HepG2 (cell line): ENCODE measurements at regions not wholly inside any gene's neighbourhood (a gene's known extent, or its start where the extent isn't known, plus 50 kb on each side); places are given as distances from the start of the nearest gene placed in this dataset.

Experiments used
- ATAC-seq: fragments of 200-7000 bp; cut with Tn5 transposase; 3 replicates; pipeline ENCODE4 v1.9.1; 2020; ENCODE audit warnings: mild to moderate bottlenecking, moderate library complexity
- BruUV-seq: library from RNA; stranded (reverse); fragments of 400-500 nt; replicated peaks from 2 replicates; lab custom pipeline; 2021; lab: Mats Ljungman, UMichigan
- CTCF ChIA-PET: fragments of 300-600 bp; formaldehyde crosslinking; extraction: SDS; loops from one replicate; lab custom pipeline; 2021; ENCODE audit warnings: low total read pairs, inconsistent platforms, low intra/inter-chr PET ratio; lab: Yijun Ruan, JAX
- POLR2A ChIA-PET: fragments of 350-600 bp; sonication (Branson Sonifier 250); formaldehyde crosslinking; loops from one replicate; lab custom pipeline; 2020; ENCODE audit warnings: antibody characterized with exemption, inconsistent platforms; lab: Yijun Ruan, JAX
- DNase-seq: peaks from one replicate; pipeline ENCODE4 v3.0.0-alpha.2; 2015; ENCODE audit warnings: low spot score
- FAIRE-seq: peaks from 3 replicates; lab custom pipeline; 2011; peaks lifted over from hg19 to GRCh38; lab: Jason Lieb, UNC
- H2AFZ ChIP-seq: one replicate; pipeline ENCODE4 v1.6.1; 2011; ENCODE audit warnings: low read length, inconsistent platforms
- H3K27ac ChIP-seq: fragments of 300-600 bp; 3 replicates; pipeline ENCODE4 v1.8.0; 2011; ENCODE audit warnings: mixed run types, mild to moderate bottlenecking, mixed read lengths, low read length, inconsistent platforms; ENCODE audit not compliant: insufficient read depth; ENCODE audit errors: extremely low read length
- H3K27me3 ChIP-seq, 2 experiments: fragments of 200-600 bp in 1 of 2; 2 replicates in 1 of 2; 3 replicates in 1 of 2; pipeline versions ENCODE4 v1.6.0 to v1.8.0; 2011; ENCODE audit warnings: low read length in 2 of 2, mild to moderate bottlenecking in 2 of 2, moderate library complexity in 2 of 2, inconsistent platforms in 1 of 2; ENCODE audit not compliant: insufficient read depth in 2 of 2, control insufficient read depth in 1 of 2
- H3K36me3 ChIP-seq, 2 experiments: fragments of 200-600 bp in 1 of 2; replicated peaks in 1 of 2; 2 replicates in 1 of 2; 3 replicates in 1 of 2; pipeline versions ENCODE4 v1.5.1 to v1.8.0; 2011; ENCODE audit warnings: low read length in 2 of 2, inconsistent platforms in 1 of 2; ENCODE audit not compliant: insufficient read depth in 2 of 2, control insufficient read depth in 1 of 2
- H3K4me1 ChIP-seq: 2 replicates; pipeline ENCODE4 v1.5.1; 2012; ENCODE audit warnings: low read length, inconsistent platforms; ENCODE audit not compliant: insufficient read depth
- H3K4me2 ChIP-seq: 2 replicates; pipeline ENCODE4 v1.6.0; 2011; ENCODE audit warnings: low read depth, low read length, inconsistent platforms
- H3K4me3 ChIP-seq, 3 experiments: fragments of 200-600 bp in 1 of 3; sonication (generic), shearing (Covaris generic) in 1 of 3; replicated peaks in 1 of 3; 2 replicates each; pipeline ENCODE4 v1.5.1; 2011 to 2016; ENCODE audit warnings: low read length in 3 of 3, inconsistent platforms in 2 of 3, low read depth in 2 of 3, mild to moderate bottlenecking in 2 of 3, control low read depth in 1 of 3, mixed read lengths in 1 of 3; ENCODE audit not compliant: insufficient read depth in 1 of 3
- H3K79me2 ChIP-seq: one replicate; pipeline ENCODE4 v1.6.1; 2011; ENCODE audit warnings: low read length, inconsistent platforms; ENCODE audit not compliant: insufficient read depth
- H3K9ac ChIP-seq: 2 replicates; pipeline ENCODE4 v1.6.0; 2011; ENCODE audit warnings: mild to moderate bottlenecking, low read depth, low read length, inconsistent platforms; ENCODE audit not compliant: insufficient read depth
- H3K9me3 ChIP-seq: 2 replicates; pipeline ENCODE4 v1.5.1; 2012; ENCODE audit warnings: mild to moderate bottlenecking, low read length
- H4K20me1 ChIP-seq: 2 replicates; pipeline ENCODE4 v1.6.0; 2011; ENCODE audit warnings: inconsistent platforms, mild to moderate bottlenecking, low read length, moderate library complexity; ENCODE audit not compliant: insufficient read depth
- ARID3A ChIP-seq: IDR thresholded peaks from 2 replicates; pipeline ENCODE4 v1.6.1; 2012; ENCODE audit warnings: low read depth, low read length, improper control_type of control experiment
- MAFK ChIP-seq, 2 experiments: IDR thresholded peaks in 1 of 2; conservative IDR thresholded peaks in 1 of 2; 2 replicates each; pipeline ENCODE4 v1.6.1; 2011; ENCODE audit warnings: improper control_type of control experiment in 2 of 2, low read length in 2 of 2
- NFKBIZ ChIP-seq: IDR thresholded peaks from 2 replicates; pipeline ENCODE4 v1.6.1; 2018; ENCODE audit warnings: missing genetic modification reagents, missing compliant biosample characterization
- SRY ChIP-seq: sonication (generic); formaldehyde crosslinking; IDR thresholded peaks from 2 replicates; pipeline ENCODE4 v1.8.0; 2022; ENCODE audit warnings: mild to moderate bottlenecking, missing genetic modification reagents
- THAP11 ChIP-seq: IDR thresholded peaks from 2 replicates; pipeline ENCODE4 v1.6.1; 2016; ENCODE audit warnings: missing biosample characterization, missing genetic modification reagents
- ZNF660 ChIP-seq: sonication (generic); formaldehyde crosslinking; IDR thresholded peaks from 2 replicates; pipeline ENCODE4 v1.5.1; 2020; ENCODE audit warnings: mild to moderate bottlenecking, low read depth, missing genetic modification reagents, borderline replicate concordance
- WGBS: methylation state at CpG from one replicate; pipeline ENCODE4 v1.1.6; 2017; ENCODE audit warnings: low lambda C conversion rate; 5-methylcytosine and 5-hydroxymethylcytosine counted together
- in situ Hi-C: cut with HindIII; loops from 2 replicates; pipeline ENCODE4 v1.10.0; 2017; ENCODE audit warnings: low pct_unique_long_range_greater_than_20kb; ENCODE audit not compliant: extremely low pct_ligation_motif_present
- intact Hi-C: fragments of 100-400 bp; cut with micrococcal nuclease; formaldehyde crosslinking; loops from one replicate; pipeline ENCODE4 v1.10.0; 2022; ENCODE audit not compliant: unreplicated experiment
- TF ChIP-seq, protein P1 (sequence below): sonication (generic); formaldehyde crosslinking; IDR thresholded peaks from 2 replicates; pipeline ENCODE4 v1.4.0; 2020; ENCODE audit warnings: mild to moderate bottlenecking, missing genetic modification reagents

- in situ Hi-C loops, result no loop called here
- H4K20me1 ChIP-seq, result no peaks in the 10 kb centered on the region
- intact Hi-C loops, result loop anchor here (5.0 kb wide), 1 partner anchor 119 kb away; no protein-coding TSS in a partner anchor
- no peaks in the 10 kb centered on the region for H3K79me2 ChIP-seq
- WGBS, result 72% methylated on average over 8 of the region's 12 CpGs
- H3K27ac ChIP-seq, result no peak overlapping the region
- H3K4me1 ChIP-seq, result peaks cover 28% of the 10 kb centered on the region
- CTCF ChIA-PET, result no interaction called here
- no peak for TF ChIP-seq THAP11 (CRISPR knock-in tag)
- FAIRE-seq (no peak), DNase-seq (no peak), ATAC-seq (no peak)
- H3K4me2 ChIP-seq, result no peak overlapping the region
- no peak overlapping the region for H2AFZ ChIP-seq
- POLR2A ChIA-PET, result no interaction called here
- H3K4me3 ChIP-seq, result no peak overlapping the region
- no peaks in the 10 kb centered on the region for H3K27me3 ChIP-seq
- no peak overlapping the region for H3K9ac ChIP-seq
- BruUV-seq, result no TSS peak
- H3K9me3 ChIP-seq, result peaks cover 5% of the 10 kb centered on the region
- no peaks in the 10 kb centered on the region for H3K36me3 ChIP-seq
Measured at GRCh38 chr12:114916541-114916940, 232.6 kb upstream of the TBX3 start.

GRCh38 chr12:114916124-114916523 lies 232.1 kb upstream of the TBX3 start:
- POLR2A ChIA-PET, result no interaction called here
- no peak overlapping the region for H3K4me2 ChIP-seq
- no peak overlapping the region for H2AFZ ChIP-seq
- H3K27ac ChIP-seq, result no peak overlapping the region
- peaks cover 28% of the 10 kb centered on the region for H3K4me1 ChIP-seq
- H3K79me2 ChIP-seq, result no peaks in the 10 kb centered on the region
- no peaks in the 10 kb centered on the region for H3K27me3 ChIP-seq
- TF ChIP-seq ZNF660 (no peak), SRY (CRISPR knock-in tag) (no peak), MAFK (conservative IDR thresholded peaks at IDR 0.05 in 1 of 2, IDR thresholded peaks at IDR 0.05 in 1 of 2; ENCODE audit: low read length in 2 of 2) (peak in 1 of 2 experiments; percentile 12; a peak in 1 of 4 replicates), ARID3A (no peak), NFKBIZ (CRISPR knock-in tag) (no peak)
- TF ChIP-seq, protein P1, sequence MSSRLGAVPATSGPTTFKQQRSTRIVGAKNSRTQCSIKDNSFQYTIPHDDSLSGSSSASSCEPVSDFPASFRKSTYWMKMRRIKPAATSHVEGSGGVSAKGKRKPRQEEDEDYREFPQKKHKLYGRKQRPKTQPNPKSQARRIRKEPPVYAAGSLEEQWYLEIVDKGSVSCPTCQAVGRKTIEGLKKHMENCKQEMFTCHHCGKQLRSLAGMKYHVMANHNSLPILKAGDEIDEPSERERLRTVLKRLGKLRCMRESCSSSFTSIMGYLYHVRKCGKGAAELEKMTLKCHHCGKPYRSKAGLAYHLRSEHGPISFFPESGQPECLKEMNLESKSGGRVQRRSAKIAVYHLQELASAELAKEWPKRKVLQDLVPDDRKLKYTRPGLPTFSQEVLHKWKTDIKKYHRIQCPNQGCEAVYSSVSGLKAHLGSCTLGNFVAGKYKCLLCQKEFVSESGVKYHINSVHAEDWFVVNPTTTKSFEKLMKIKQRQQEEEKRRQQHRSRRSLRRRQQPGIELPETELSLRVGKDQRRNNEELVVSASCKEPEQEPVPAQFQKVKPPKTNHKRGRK (CRISPR knock-in tag), result no peak
- TF ChIP-seq, all 625 proteins: peak for 1
- Histone ChIP-seq H3K36me3 (no peaks in the 10 kb centered on the region), H3K4me3 (no peak overlapping the region), H3K9ac (no peak overlapping the region), H4K20me1 (no peaks in the 10 kb centered on the region), H3K9me3 (peaks cover 5% of the 10 kb centered on the region)
- 40% methylated on average over 3 of the region's 3 CpGs for WGBS
- intact Hi-C loops, result loop anchor here (5.0 kb wide), 1 partner anchor 119 kb away; no protein-coding TSS in a partner anchor
- no TSS peak for BruUV-seq
- CTCF ChIA-PET, result no interaction called here
- ATAC-seq (no peak), FAIRE-seq (no peak), DNase-seq (no peak)
- in situ Hi-C loops, result no loop called here
